Liver (tissue), 8 donors: ENCODE measurements at regions not wholly inside any gene's neighbourhood (a gene's known extent, or its start where the extent isn't known, plus 50 kb on each side); places are given as distances from the start of the nearest gene placed in this dataset.
"Not testable (repeated sequence)": the region's sequence is repeated elsewhere in the genome, so short reads cannot be mapped to it uniquely, and the experiment has no call there.

Experiments used
- DNase-seq: peaks from one replicate; pipeline ENCODE4 v3.0.0-alpha.2; 2017; ENCODE audit warnings: low spot score
- H3K27ac ChIP-seq, 2 donors: one replicate each; pipeline ENCODE4 v1.7.0; 2013; ENCODE audit warnings: inconsistent platforms in 2 of 2, low read length in 2 of 2, control low read depth in 1 of 2, low read depth in 1 of 2, mild to moderate bottlenecking in 1 of 2
- H3K27me3 ChIP-seq, 4 donors: one replicate each; pipeline versions ENCODE4 v1.6.1 to v1.7.0; 2013; ENCODE audit warnings: low read length in 3 of 4, inconsistent platforms in 1 of 4, mild to moderate bottlenecking in 1 of 4, moderate library complexity in 1 of 4; ENCODE audit not compliant: control insufficient read depth in 4 of 4, insufficient read depth in 4 of 4
- H3K36me3 ChIP-seq, 4 donors: one replicate each; pipeline versions ENCODE4 v1.6.1 to v1.7.0; 2013; ENCODE audit warnings: low read length in 3 of 4, mild to moderate bottlenecking in 3 of 4, low read depth in 1 of 4, moderate library complexity in 1 of 4; ENCODE audit not compliant: control insufficient read depth in 4 of 4, insufficient read depth in 3 of 4
- H3K4me1 ChIP-seq, 4 donors: one replicate each; pipeline versions ENCODE4 v1.6.1 to v1.7.0; 2013; ENCODE audit warnings: low read length in 3 of 4, mild to moderate bottlenecking in 3 of 4, moderate library complexity in 1 of 4; ENCODE audit not compliant: control insufficient read depth in 4 of 4, insufficient read depth in 4 of 4
- H3K4me3 ChIP-seq, 3 donors: one replicate each; pipeline versions ENCODE4 v1.6.1 to v1.7.0; 2013; ENCODE audit warnings: low read length in 3 of 3, control low read depth in 1 of 3, low read depth in 1 of 3, mild to moderate bottlenecking in 1 of 3
- H3K9ac ChIP-seq, 2 donors: one replicate each; pipeline ENCODE4 v1.7.0; 2013; ENCODE audit warnings: low read length in 2 of 2, mild to moderate bottlenecking in 2 of 2, moderate library complexity in 2 of 2, control low read depth in 1 of 2, low read depth in 1 of 2
- H3K9me3 ChIP-seq, 4 donors: one replicate each; pipeline versions ENCODE4 v1.6.1 to v1.7.0; 2013; ENCODE audit warnings: low read length in 3 of 4; ENCODE audit not compliant: control insufficient read depth in 4 of 4
- ATF3 ChIP-seq: IDR thresholded peaks from 2 replicates; pipeline ENCODE4 v1.6.1; 2016; ENCODE audit warnings: antibody characterized with exemption
- CTCF ChIP-seq: fragments of 150-350 bp; IDR thresholded peaks from 2 replicates; pipeline ENCODE4 v1.5.1; 2017; ENCODE audit warnings: improper control_type of control experiment, low read depth, low read length; ENCODE audit not compliant: missing input control
- EGR1 ChIP-seq, 2 donors: IDR thresholded peaks; 2 replicates each; pipeline ENCODE4 v1.6.1; 2016 to 2018; ENCODE audit warnings: antibody characterized with exemption in 2 of 2, low read depth in 2 of 2
- FOXA1 ChIP-seq: IDR thresholded peaks from 2 replicates; pipeline ENCODE4 v1.6.1; 2016; ENCODE audit warnings: antibody characterized with exemption
- FOXA2 ChIP-seq: IDR thresholded peaks from 2 replicates; pipeline ENCODE4 v1.6.1; 2016; ENCODE audit warnings: antibody characterized with exemption
- GABPA ChIP-seq, 2 donors: IDR thresholded peaks in 1 of 2; conservative IDR thresholded peaks in 1 of 2; 2 replicates each; pipeline ENCODE4 v1.6.1; 2016; ENCODE audit warnings: antibody characterized with exemption in 2 of 2, mild to moderate bottlenecking in 1 of 2, moderate library complexity in 1 of 2
- HNF4A ChIP-seq, 2 donors: conservative IDR thresholded peaks; 2 replicates each; pipeline ENCODE4 v1.6.1; 2016; ENCODE audit warnings: antibody characterized with exemption in 2 of 2, mild to moderate bottlenecking in 2 of 2
- HNF4G ChIP-seq: IDR thresholded peaks from 2 replicates; pipeline ENCODE4 v1.6.1; 2016; ENCODE audit warnings: antibody characterized with exemption
- JUND ChIP-seq, 2 donors: IDR thresholded peaks; 2 replicates each; pipeline ENCODE4 v1.6.1; 2016; ENCODE audit warnings: antibody characterized with exemption in 2 of 2
- NR2F2 ChIP-seq: IDR thresholded peaks from 2 replicates; pipeline ENCODE4 v1.6.1; 2016; ENCODE audit warnings: antibody characterized with exemption
- RAD21 ChIP-seq, 2 donors: IDR thresholded peaks; 2 replicates each; pipeline ENCODE4 v1.6.1; 2016; ENCODE audit warnings: antibody characterized with exemption in 2 of 2, mild to moderate bottlenecking in 2 of 2
- REST ChIP-seq: IDR thresholded peaks from 2 replicates; pipeline ENCODE4 v1.6.1; 2016; ENCODE audit warnings: antibody characterized with exemption, mild to moderate bottlenecking
- RXRA ChIP-seq, 2 donors: IDR thresholded peaks; 2 replicates each; pipeline ENCODE4 v1.6.1; 2017 to 2018; ENCODE audit warnings: antibody characterized with exemption in 2 of 2, mild to moderate bottlenecking in 1 of 2
- SP1 ChIP-seq: IDR thresholded peaks from 2 replicates; pipeline ENCODE4 v1.6.1; 2018; ENCODE audit warnings: antibody characterized with exemption, mild to moderate bottlenecking
- TAF1 ChIP-seq: conservative IDR thresholded peaks from 2 replicates; pipeline ENCODE4 v1.6.1; 2016; ENCODE audit warnings: antibody characterized with exemption, mild to moderate bottlenecking
- YY1 ChIP-seq: IDR thresholded peaks from 2 replicates; pipeline ENCODE4 v1.6.1; 2016; ENCODE audit warnings: antibody characterized with exemption, mild to moderate bottlenecking
- ZBTB33 ChIP-seq: IDR thresholded peaks from 2 replicates; pipeline ENCODE4 v1.6.1; 2016; ENCODE audit warnings: antibody characterized with exemption
- WGBS: extraction: QIAGEN DNeasy Blood & Tissue Kit; methylation state at CpG from one replicate; pipeline ENCODE4 v1.1.7; 2013; 5-methylcytosine and 5-hydroxymethylcytosine counted together
- TF ChIP-seq, protein P1 (sequence below): IDR thresholded peaks from 2 replicates; pipeline ENCODE4 v1.6.1; 2016; ENCODE audit warnings: antibody characterized with exemption
- donor health status: healthy.
- donor health status: healthy.
- donor health status: healthy.
- donor health status: healthy.
- donor health status: healthy.

GRCh38 chr17:53462393-53462811 is 360.3 kb upstream of the KIF2B start:
- 36% methylated on average over 1 of the region's 1 CpG for WGBS
- DNase-seq = no peak
- H3K4me3 ChIP-seq = no peak overlapping the region

DNA sequence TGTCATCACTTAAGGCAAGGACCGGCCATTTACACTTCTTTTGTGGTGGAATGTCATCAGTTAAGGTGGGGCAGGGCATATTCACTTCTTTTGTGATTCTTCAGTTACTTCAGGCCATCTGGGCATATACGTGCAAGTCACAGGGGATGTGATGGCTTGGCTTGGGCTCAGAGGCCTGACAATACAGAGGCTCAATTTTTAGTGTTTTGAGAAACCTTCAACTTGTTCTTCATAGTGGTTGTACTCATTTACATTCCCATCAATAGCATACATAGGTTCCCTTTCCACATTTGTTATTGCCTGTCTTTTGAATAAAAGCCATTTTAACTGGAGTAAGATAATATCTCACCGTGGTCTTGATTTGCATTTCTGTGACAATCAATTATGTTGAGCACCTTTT is 366.8 kb upstream of the KIF2B start:
- H3K9ac ChIP-seq, H3K4me3 ChIP-seq, H3K36me3 ChIP-seq, H3K27me3 ChIP-seq, DNase-seq, H3K4me1 ChIP-seq, H3K9me3 ChIP-seq, H3K27ac ChIP-seq: not testable (repeated sequence)
- 55% methylated on average over 2 of the region's 3 CpGs for WGBS

More at GRCh38 chr17:53462393-53462811, 360.3 kb upstream of the KIF2B start:
- no peaks in the 10 kb centered on the region for H3K27me3 ChIP-seq
- H3K27ac ChIP-seq = no peak overlapping the region
- peaks cover 0 to 3% (median 3%) of the 10 kb centered on the region in 4 donors for H3K9me3 ChIP-seq
- H3K9ac ChIP-seq = no peak overlapping the region
- peaks cover 0 to 2% (median 0%) of the 10 kb centered on the region in 4 donors for H3K36me3 ChIP-seq
- H3K4me1 ChIP-seq = no peaks in the 10 kb centered on the region
- no peak for TF ChIP-seq CTCF
- TF ChIP-seq RAD21 (IDR thresholded peaks at IDR 0.05) = no peak
- no peak for TF ChIP-seq ZBTB33
- TF ChIP-seq YY1 = no peak
- peak; percentile 20 for TF ChIP-seq ATF3
- peak in 1 of 2 donors; percentile 28 for TF ChIP-seq RXRA (IDR thresholded peaks at IDR 0.05)
- TF ChIP-seq REST = no peak
- no peak for TF ChIP-seq NR2F2
- TF ChIP-seq EGR1 (IDR thresholded peaks at IDR 0.05; ENCODE audit: low read depth in 2 of 2) = no peak
- no peak for TF ChIP-seq FOXA1
- TF ChIP-seq HNF4G = no peak
- TF ChIP-seq FOXA2 = no peak
- no peak for TF ChIP-seq TAF1
- no peak for TF ChIP-seq HNF4A (conservative IDR thresholded peaks at IDR 0.05)
- TF ChIP-seq, protein P1, sequence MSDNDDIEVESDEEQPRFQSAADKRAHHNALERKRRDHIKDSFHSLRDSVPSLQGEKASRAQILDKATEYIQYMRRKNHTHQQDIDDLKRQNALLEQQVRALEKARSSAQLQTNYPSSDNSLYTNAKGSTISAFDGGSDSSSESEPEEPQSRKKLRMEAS = no peak
- TF ChIP-seq JUND (IDR thresholded peaks at IDR 0.05) = peak; percentile 52 to 64
- no peak for TF ChIP-seq SP1
- no peak for TF ChIP-seq GABPA (IDR thresholded peaks at IDR 0.05 in 1 of 2, conservative IDR thresholded peaks at IDR 0.05 in 1 of 2)
